Urinary bladder (tissue), 3 donors: ENCODE measurements at regions not wholly inside any gene's neighbourhood (a gene's known extent, or its start where the extent isn't known, plus 50 kb on each side); places are given as distances from the start of the nearest gene placed in this dataset.

ENCODE experiments used
- DNase-seq: peaks from one replicate; pipeline ENCODE4 v3.0.0-alpha.2; 2015; ENCODE audit errors: extremely low spot score
- H3K27ac ChIP-seq: one replicate; pipeline ENCODE4 v1.5.1; 2013; ENCODE audit warnings: low read depth, mild to moderate bottlenecking, moderate library complexity
- H3K36me3 ChIP-seq: one replicate; pipeline ENCODE4 v1.6.1; 2013; ENCODE audit warnings: mild to moderate bottlenecking, moderate library complexity; ENCODE audit not compliant: insufficient read depth
- H3K4me1 ChIP-seq: one replicate; pipeline ENCODE4 v1.6.1; 2013; ENCODE audit warnings: mild to moderate bottlenecking, moderate library complexity; ENCODE audit not compliant: insufficient read depth
- H3K4me3 ChIP-seq: one replicate; pipeline ENCODE4 v1.5.1; 2013; ENCODE audit warnings: low read depth, low read length
- WGBS: extraction: QIAGEN DNeasy Blood & Tissue Kit; methylation state at CpG from one replicate; pipeline ENCODE4 v1.1.7; 2013; 5-methylcytosine and 5-hydroxymethylcytosine counted together
- donor health status: healthy with polysubstance abuse.
- donor health status: healthy.

DNA sequence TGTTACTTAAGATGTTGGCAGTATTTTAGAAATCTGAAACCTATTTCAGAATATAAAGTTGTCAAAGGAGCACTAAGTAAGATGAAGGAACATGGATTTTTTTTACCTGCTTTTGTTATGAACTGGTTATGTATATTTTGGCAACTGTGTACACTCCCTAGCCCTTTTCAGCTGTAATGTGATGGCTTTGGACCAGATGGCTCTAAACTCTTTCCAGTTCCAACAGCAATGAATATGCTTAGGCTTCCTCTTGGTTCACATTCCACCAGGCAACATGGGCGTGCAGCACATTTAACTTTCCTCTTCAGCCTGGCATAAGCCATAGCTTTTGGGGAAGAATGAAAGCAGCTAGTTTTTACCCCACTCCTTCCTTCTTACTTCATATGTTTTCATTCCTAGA, 95.6 kb upstream of the ADAMTS5 start:
- Histone ChIP-seq H3K27ac (no peak overlapping the region), H3K4me1 (no peaks in the 10 kb centered on the region), H3K4me3 (no peak overlapping the region), H3K36me3 (no peaks in the 10 kb centered on the region)
- no peak for DNase-seq
- 97% methylated on average over 1 of the region's 1 CpG for WGBS

GRCh38 chr21:27061770-27062169, 94.9 kb upstream of the ADAMTS5 start:
- Histone ChIP-seq H3K36me3 (no peaks in the 10 kb centered on the region), H3K4me3 (no peak overlapping the region), H3K27ac (no peak overlapping the region), H3K4me1 (no peaks in the 10 kb centered on the region)
- DNase-seq: no peak

- DNase-seq: no peak
- Histone ChIP-seq H3K4me3 (no peak overlapping the region), H3K4me1 (no peaks in the 10 kb centered on the region), H3K27ac (no peak overlapping the region), H3K36me3 (no peaks in the 10 kb centered on the region)
- WGBS: 77% methylated on average over 2 of the region's 2 CpGs
These were observed 93.3 kb upstream of the ADAMTS5 start for GRCh38 chr21:27060190-27060589.

GRCh38 chr21:27058673-27059605, 92.1 kb upstream of the ADAMTS5 start:
- WGBS: 91% methylated on average over 2 of the region's 2 CpGs
- no peaks in the 10 kb centered on the region for H3K4me1 ChIP-seq
- H3K4me3 ChIP-seq: no peak overlapping the region
- H3K27ac ChIP-seq: no peak overlapping the region
- DNase-seq: no peak
- no peaks in the 10 kb centered on the region for H3K36me3 ChIP-seq

- no peak overlapping the region for H3K27ac ChIP-seq
- H3K4me3 ChIP-seq: no peak overlapping the region
- H3K36me3 ChIP-seq: no peaks in the 10 kb centered on the region
- no peaks in the 10 kb centered on the region for H3K4me1 ChIP-seq
- DNase-seq: no peak
- 95% methylated on average over 1 of the region's 1 CpG for WGBS
These were observed 91.1 kb upstream of the ADAMTS5 start for GRCh38 chr21:27057997-27058396.

DNA sequence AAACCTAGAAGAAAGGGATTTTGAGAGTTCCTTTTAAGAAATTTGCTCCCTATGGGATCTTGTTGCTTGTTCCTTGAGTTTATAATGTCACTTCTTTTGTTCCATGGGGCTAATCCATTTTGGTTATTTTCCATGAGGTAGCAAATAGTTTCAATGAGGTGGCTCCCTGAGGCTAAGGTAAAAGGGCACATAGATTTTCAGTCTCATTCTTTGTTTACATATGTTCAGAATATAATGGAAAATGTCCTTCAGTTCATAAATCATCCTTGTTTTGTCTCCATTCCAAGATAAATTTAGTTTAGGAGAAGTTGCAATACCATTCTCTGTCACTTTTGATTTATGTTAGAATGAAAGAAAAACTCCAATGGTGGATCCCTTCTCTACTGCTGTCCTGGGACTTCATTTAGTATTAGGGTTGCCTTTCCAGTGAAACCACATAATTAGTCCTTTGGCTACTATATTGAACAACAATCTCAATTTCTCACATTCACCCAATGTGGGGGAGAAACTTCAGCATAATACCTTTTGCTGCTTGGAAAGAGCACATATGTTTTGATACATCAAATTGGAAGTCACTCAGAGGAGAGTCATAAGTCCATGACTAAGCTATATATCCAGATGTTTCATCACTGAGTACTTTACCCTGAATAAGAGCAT, 80.9 kb upstream of the ADAMTS5 start:
- Histone ChIP-seq H3K36me3 (no peaks in the 10 kb centered on the region), H3K4me3 (no peak overlapping the region), H3K4me1 (no peaks in the 10 kb centered on the region), H3K27ac (no peak overlapping the region)
- no peak for DNase-seq

GRCh38 chr21:27047283-27047657, 80.4 kb upstream of the ADAMTS5 start:
- Histone ChIP-seq H3K36me3 (no peaks in the 10 kb centered on the region), H3K27ac (no peak overlapping the region), H3K4me3 (no peak overlapping the region), H3K4me1 (no peaks in the 10 kb centered on the region)
- DNase-seq: no peak
- WGBS: 37% methylated on average over 3 of the region's 3 CpGs

DNA sequence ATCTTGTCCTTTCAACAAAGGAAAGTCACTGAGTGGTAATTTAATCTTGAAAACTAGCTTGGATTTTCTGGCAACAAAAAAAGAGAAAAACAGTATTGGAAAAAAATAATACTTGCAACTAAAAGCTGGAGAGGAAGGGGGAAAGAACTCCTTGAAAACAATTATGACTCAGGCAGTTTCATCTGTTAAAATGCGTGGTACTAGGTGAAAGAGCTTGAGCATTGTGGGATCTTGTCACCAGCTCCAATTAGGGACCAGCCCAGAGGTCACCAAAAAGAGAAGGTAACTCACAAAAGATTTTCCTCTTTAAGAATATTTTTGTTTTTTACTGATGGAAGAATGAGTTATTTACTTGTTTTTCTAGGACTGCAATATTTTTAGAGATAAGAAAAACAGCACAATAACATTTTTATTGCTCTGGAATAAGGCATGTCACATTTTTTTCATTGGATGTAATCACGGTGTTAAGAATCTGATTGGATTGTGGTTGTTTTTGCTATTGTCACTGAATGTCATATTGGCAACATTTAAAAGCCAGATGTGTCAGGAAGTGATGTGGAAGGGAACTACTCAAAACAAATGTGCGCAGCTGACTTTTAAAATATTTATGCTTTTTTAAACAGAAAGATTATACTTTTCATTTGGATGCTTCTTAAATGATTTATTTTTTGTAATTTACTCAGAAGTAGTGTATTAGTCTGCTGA, 78.5 kb upstream of the ADAMTS5 start:
- DNase-seq: no peak
- no peak overlapping the region for H3K4me3 ChIP-seq
- H3K27ac ChIP-seq: peak overlapping the region; percentile 23
- H3K4me1 ChIP-seq: no peaks in the 10 kb centered on the region
- 54% methylated on average over 3 of the region's 3 CpGs for WGBS
- H3K36me3 ChIP-seq: no peaks in the 10 kb centered on the region

DNA sequence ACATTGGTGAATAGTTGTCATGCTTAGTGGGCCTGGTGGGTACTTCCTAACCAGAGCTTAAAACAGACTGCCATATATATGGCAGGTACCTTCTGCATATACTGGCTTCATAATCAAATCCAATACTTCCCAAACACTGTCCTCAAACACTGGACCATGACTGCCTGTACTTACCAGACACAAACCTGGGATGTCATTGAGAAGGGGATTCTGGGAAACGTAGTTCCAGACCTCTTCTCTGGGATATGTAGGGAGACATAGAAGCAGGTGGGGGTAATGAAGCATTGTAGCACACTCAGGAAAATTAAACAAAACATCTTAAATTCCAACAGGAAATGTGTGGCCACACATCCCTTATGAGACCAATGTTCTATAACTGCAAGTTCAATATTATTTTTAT, 76.5 kb upstream of the ADAMTS5 start:
- 100% methylated on average over 1 of the region's 1 CpG for WGBS
- Histone ChIP-seq H3K36me3 (no peaks in the 10 kb centered on the region), H3K4me1 (no peaks in the 10 kb centered on the region), H3K27ac (no peak overlapping the region), H3K4me3 (no peak overlapping the region)
- no peak for DNase-seq

DNA sequence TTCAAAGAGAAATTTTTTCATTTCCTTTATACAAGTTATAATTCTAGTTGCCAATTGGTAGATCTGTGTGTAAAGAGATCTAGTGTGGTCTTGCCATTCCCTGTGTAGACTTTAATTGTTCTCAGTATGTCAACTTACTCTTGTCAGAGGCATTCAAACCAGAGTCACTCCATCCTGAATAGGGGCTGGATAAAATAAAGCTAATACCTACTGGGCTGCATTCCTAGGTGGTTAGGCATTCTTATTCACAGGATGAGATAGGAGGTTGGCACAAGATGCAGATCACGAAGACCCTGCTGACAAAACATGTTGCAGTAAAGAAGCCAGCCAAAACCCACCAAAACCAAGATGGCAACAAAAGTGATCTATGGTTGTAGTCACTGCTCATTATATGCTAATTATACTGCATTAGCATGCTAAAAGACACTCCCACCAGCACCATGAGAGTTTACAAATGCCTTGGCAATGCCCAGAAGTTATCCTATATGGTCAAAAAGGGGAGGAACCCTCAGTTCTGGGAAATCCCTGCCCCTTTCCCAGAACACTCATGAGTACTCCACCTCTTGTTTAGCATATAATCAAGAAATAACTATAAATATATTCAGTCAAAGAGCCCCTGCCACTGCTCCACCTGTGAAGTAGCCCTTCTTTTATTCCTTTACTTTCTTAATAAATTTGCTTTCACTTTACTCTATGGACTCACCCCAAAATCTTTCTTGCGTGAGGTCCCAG, 74.0 kb upstream of the ADAMTS5 start:
- H3K36me3 ChIP-seq: no peaks in the 10 kb centered on the region
- H3K4me3 ChIP-seq: no peak overlapping the region
- DNase-seq: no peak
- no peaks in the 10 kb centered on the region for H3K4me1 ChIP-seq
- 91% methylated on average over 2 of the region's 2 CpGs for WGBS
- H3K27ac ChIP-seq: no peak overlapping the region

GRCh38 chr21:27036736-27037301, 69.9 kb upstream of the ADAMTS5 start:
- Histone ChIP-seq H3K4me3 (no peak overlapping the region), H3K4me1 (no peaks in the 10 kb centered on the region), H3K27ac (no peak overlapping the region), H3K36me3 (no peaks in the 10 kb centered on the region)
- 83% methylated on average over 3 of the region's 3 CpGs for WGBS
- no peak for DNase-seq

GRCh38 chr21:27035791-27036190, 68.9 kb upstream of the ADAMTS5 start:
- no peak for DNase-seq
- H3K4me3 ChIP-seq: no peak overlapping the region
- 77% methylated on average over 4 of the region's 4 CpGs for WGBS

DNA sequence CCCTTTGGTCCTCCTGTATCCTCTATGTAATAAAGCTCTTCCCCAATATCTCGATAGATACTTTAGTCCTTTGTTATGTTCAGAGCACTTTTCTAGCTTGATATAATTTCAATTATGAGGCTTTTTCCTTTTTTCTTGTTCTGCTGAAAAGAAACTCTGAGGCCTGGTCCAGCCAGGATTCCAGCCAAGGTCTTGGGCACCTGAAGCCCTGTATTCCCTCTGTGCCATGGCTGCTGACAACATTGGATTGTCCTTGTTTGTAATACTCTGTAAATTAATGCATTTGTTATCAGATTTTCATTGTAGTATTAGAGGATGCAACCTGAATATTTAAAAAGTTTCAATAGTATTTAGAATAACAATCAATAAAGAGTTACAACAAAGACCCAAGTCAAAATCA, 67.9 kb upstream of the ADAMTS5 start:
- no peak for DNase-seq
- WGBS: 100% methylated on average over 1 of the region's 1 CpG
- H3K36me3 ChIP-seq: no peaks in the 10 kb centered on the region
- H3K27ac ChIP-seq: no peak overlapping the region
- H3K4me1 ChIP-seq: no peaks in the 10 kb centered on the region
- H3K4me3 ChIP-seq: no peak overlapping the region

More at GRCh38 chr21:27035791-27036190, 68.9 kb upstream of the ADAMTS5 start:
- no peaks in the 10 kb centered on the region for H3K36me3 ChIP-seq
- H3K27ac ChIP-seq: no peak overlapping the region
- no peaks in the 10 kb centered on the region for H3K4me1 ChIP-seq
